Kidney (tissue), 13 donors: ENCODE measurements at regions not wholly inside any gene's neighbourhood (a gene's known extent, or its start where the extent isn't known, plus 50 kb on each side); places are given as distances from the start of the nearest gene placed in this dataset.

Experiments
- DNase-seq, 5 donors: peaks; one replicate each; pipeline ENCODE4 v3.0.0-alpha.2; 2013 to 2020
- FAIRE-seq: peaks from 2 replicates; lab custom pipeline; 2012; peaks lifted over from hg19 to GRCh38; lab: Jason Lieb, UNC
- H3K27ac ChIP-seq, 2 donors: one replicate each; pipeline ENCODE4 v1.7.0; 2013; ENCODE audit warnings: low read depth in 2 of 2, low read length in 2 of 2, inconsistent platforms in 1 of 2
- H3K27me3 ChIP-seq: one replicate; pipeline ENCODE4 v1.7.1; 2013; ENCODE audit warnings: low read length, inconsistent platforms; ENCODE audit not compliant: control insufficient read depth, insufficient read depth
- H3K36me3 ChIP-seq, 3 donors: one replicate each; pipeline versions ENCODE4 v1.7.0 to v1.7.1; 2013; ENCODE audit warnings: low read length in 3 of 3, control low read depth in 1 of 3, inconsistent platforms in 1 of 3; ENCODE audit not compliant: insufficient read depth in 3 of 3, control insufficient read depth in 2 of 3
- H3K4me1 ChIP-seq, 3 donors: one replicate each; pipeline versions ENCODE4 v1.7.0 to v1.7.1; 2013; ENCODE audit warnings: low read length in 3 of 3, inconsistent platforms in 1 of 3, low read depth in 1 of 3; ENCODE audit not compliant: control insufficient read depth in 2 of 3, insufficient read depth in 2 of 3
- H3K4me3 ChIP-seq, 3 donors: one replicate each; pipeline versions ENCODE4 v1.7.0 to v1.8.1; 2013; ENCODE audit warnings: low read length in 3 of 3, control low read depth in 1 of 3, inconsistent platforms in 1 of 3
- H3K9ac ChIP-seq, 3 donors: one replicate each; pipeline versions ENCODE4 v1.7.0 to v1.7.1; 2013; ENCODE audit warnings: low read length in 3 of 3, control low read depth in 1 of 3, inconsistent platforms in 1 of 3
- H3K9me3 ChIP-seq, 3 donors: one replicate each; pipeline versions ENCODE4 v1.7.0 to v1.7.1; 2013; ENCODE audit warnings: low read length in 3 of 3, control low read depth in 1 of 3, inconsistent platforms in 1 of 3; ENCODE audit not compliant: control insufficient read depth in 2 of 3, insufficient read depth in 1 of 3
- CTCF ChIP-seq: IDR thresholded peaks from 3 replicates; pipeline ENCODE4 v1.5.1; 2012; ENCODE audit warnings: mild to moderate bottlenecking, moderate library complexity, borderline replicate concordance; ENCODE audit not compliant: insufficient read depth; ENCODE audit errors: extremely low read depth
- intact Hi-C: fragments of 100-400 bp; cut with DNase I; formaldehyde crosslinking; loops from one replicate; pipeline ENCODE4 v1.11.1; 2022
- donor health status: control.
- donor health status: control.
- donor health status: control.
- donor health status: control.
- donor health status: control.
- donor health status: DM: yes; HTN: yes; CAD: no.
- donor health status: Normal renal cell carcinoma (clear cell type).

- intact Hi-C loops, result no loop called here
- FAIRE-seq, result no peak
Observed at GRCh38 chr18:78679613-78680260, 299.9 kb upstream of the SALL3 start.

GRCh38 chr18:78681396-78681795, 298.2 kb upstream of the SALL3 start:
- no peak overlapping the region for H3K27ac ChIP-seq
- H3K27me3 ChIP-seq, result no peaks in the 10 kb centered on the region
- FAIRE-seq (no peak), DNase-seq (peak in 1 of 5 donors; percentile 66)
- H3K9ac ChIP-seq, result no peak overlapping the region
- TF ChIP-seq CTCF, result no peak
- H3K9me3 ChIP-seq, result no peaks in the 10 kb centered on the region
- no peak overlapping the region for H3K4me3 ChIP-seq
- intact Hi-C loops, result no loop called here
- H3K36me3 ChIP-seq, result no peaks in the 10 kb centered on the region
- no peaks in the 10 kb centered on the region for H3K4me1 ChIP-seq

More at GRCh38 chr18:78679613-78680260, 299.9 kb upstream of the SALL3 start:
- Histone ChIP-seq H3K27me3 (no peaks in the 10 kb centered on the region), H3K9ac (no peak overlapping the region), H3K4me3 (no peak overlapping the region), H3K27ac (no peak overlapping the region), H3K36me3 (no peaks in the 10 kb centered on the region), H3K4me1 (no peaks in the 10 kb centered on the region), H3K9me3 (no peaks in the 10 kb centered on the region)
- no peak for TF ChIP-seq CTCF
- peak in 2 of 5 donors; percentile 16 to 44 for DNase-seq

- no peaks in the 10 kb centered on the region for H3K4me1 ChIP-seq
- intact Hi-C loops, result no loop called here
- no peak overlapping the region for H3K4me3 ChIP-seq
- no peak for FAIRE-seq
- H3K9me3 ChIP-seq, result no peaks in the 10 kb centered on the region
- no peaks in the 10 kb centered on the region for H3K27me3 ChIP-seq
- H3K9ac ChIP-seq, result no peak overlapping the region
- H3K27ac ChIP-seq, result no peak overlapping the region
- no peak for TF ChIP-seq CTCF
- no peak for DNase-seq
- H3K36me3 ChIP-seq, result no peaks in the 10 kb centered on the region
Observed at GRCh38 chr18:78681934-78682333, 297.7 kb upstream of the SALL3 start.

- no peak for DNase-seq
- no peak for TF ChIP-seq CTCF
- intact Hi-C loops, result no loop called here
Observed at GRCh38 chr18:78682716-78683115, 296.9 kb upstream of the SALL3 start.

More at GRCh38 chr18:78682716-78683115, 296.9 kb upstream of the SALL3 start:
- Histone ChIP-seq H3K9me3 (no peaks in the 10 kb centered on the region), H3K27me3 (no peaks in the 10 kb centered on the region), H3K9ac (no peak overlapping the region), H3K4me3 (no peak overlapping the region), H3K4me1 (no peaks in the 10 kb centered on the region), H3K36me3 (no peaks in the 10 kb centered on the region), H3K27ac (no peak overlapping the region)
- FAIRE-seq, result no peak
